DND-41 (cell line): ENCODE measurements at regions not wholly inside any gene's neighbourhood (a gene's known extent, or its start where the extent isn't known, plus 50 kb on each side); places are given as distances from the start of the nearest gene placed in this dataset.

Experiments used
- ATAC-seq: fragments of 200-7000 bp; cut with Tn5 transposase; 3 replicates; pipeline ENCODE4 v1.9.1; 2021; ENCODE audit warnings: low read depth; ENCODE audit not compliant: insufficient read depth
- DNase-seq: peaks from one replicate; pipeline ENCODE4 v3.0.0-alpha.2; 2020
- H2AFZ ChIP-seq: 2 replicates; pipeline ENCODE4 v1.6.0; 2012; ENCODE audit warnings: low read depth, low read length
- H3K27ac ChIP-seq: 2 replicates; pipeline ENCODE4 v1.5.1; 2012; ENCODE audit warnings: low read length, inconsistent platforms
- H3K27me3 ChIP-seq: fragments of 200-600 bp; sonication (generic); 2 replicates; pipeline ENCODE4 v1.6.0; 2012; ENCODE audit warnings: low read length, mild to moderate bottlenecking, inconsistent platforms; ENCODE audit not compliant: insufficient read depth, poor library complexity
- H3K36me3 ChIP-seq: 2 replicates; pipeline ENCODE4 v1.5.1; 2012; ENCODE audit warnings: low read length, inconsistent platforms; ENCODE audit not compliant: insufficient read depth
- H3K4me1 ChIP-seq: 2 replicates; pipeline ENCODE4 v1.5.1; 2012; ENCODE audit warnings: mild to moderate bottlenecking, low read length; ENCODE audit not compliant: insufficient read depth
- H3K4me2 ChIP-seq: 2 replicates; pipeline ENCODE4 v1.6.0; 2012; ENCODE audit warnings: mild to moderate bottlenecking, moderate library complexity, low read length, inconsistent platforms; ENCODE audit not compliant: insufficient read depth
- H3K4me3 ChIP-seq, 2 experiments: fragments of 200-600 bp in 1 of 2; shearing (Covaris generic) in 1 of 2; 2 replicates each; pipeline ENCODE4 v1.5.1; 2012 to 2016; ENCODE audit warnings: inconsistent platforms in 2 of 2, low read length in 2 of 2, mild to moderate bottlenecking in 2 of 2, low read depth in 1 of 2, moderate library complexity in 1 of 2
- H3K79me2 ChIP-seq: 2 replicates; pipeline ENCODE4 v1.6.0; 2012; ENCODE audit warnings: low read length, inconsistent platforms; ENCODE audit not compliant: insufficient read depth
- H3K9ac ChIP-seq: 2 replicates; pipeline ENCODE4 v1.6.0; 2012; ENCODE audit warnings: low read depth, mild to moderate bottlenecking, inconsistent platforms, low read length, moderate library complexity
- H3K9me3 ChIP-seq: 2 replicates; pipeline ENCODE4 v1.5.1; 2012; ENCODE audit warnings: low read length, moderate library complexity, mild to moderate bottlenecking, inconsistent platforms; ENCODE audit not compliant: insufficient read depth, severe bottlenecking
- H4K20me1 ChIP-seq: 2 replicates; pipeline ENCODE4 v1.6.0; 2012; ENCODE audit warnings: low read length; ENCODE audit not compliant: insufficient read depth
- EZH2 ChIP-seq: IDR thresholded peaks from 3 replicates; pipeline ENCODE4 v1.6.1; 2012; ENCODE audit warnings: borderline replicate concordance, low read depth, mild to moderate bottlenecking, moderate library complexity, low read length, inconsistent platforms; ENCODE audit not compliant: severe bottlenecking
- TF ChIP-seq, protein P1 (sequence below): IDR thresholded peaks from 2 replicates; pipeline ENCODE4 v1.5.1; 2012; ENCODE audit warnings: borderline replicate concordance, low read length, moderate library complexity, mild to moderate bottlenecking; ENCODE audit not compliant: poor library complexity, severe bottlenecking; ENCODE audit errors: extremely low read depth

DNA sequence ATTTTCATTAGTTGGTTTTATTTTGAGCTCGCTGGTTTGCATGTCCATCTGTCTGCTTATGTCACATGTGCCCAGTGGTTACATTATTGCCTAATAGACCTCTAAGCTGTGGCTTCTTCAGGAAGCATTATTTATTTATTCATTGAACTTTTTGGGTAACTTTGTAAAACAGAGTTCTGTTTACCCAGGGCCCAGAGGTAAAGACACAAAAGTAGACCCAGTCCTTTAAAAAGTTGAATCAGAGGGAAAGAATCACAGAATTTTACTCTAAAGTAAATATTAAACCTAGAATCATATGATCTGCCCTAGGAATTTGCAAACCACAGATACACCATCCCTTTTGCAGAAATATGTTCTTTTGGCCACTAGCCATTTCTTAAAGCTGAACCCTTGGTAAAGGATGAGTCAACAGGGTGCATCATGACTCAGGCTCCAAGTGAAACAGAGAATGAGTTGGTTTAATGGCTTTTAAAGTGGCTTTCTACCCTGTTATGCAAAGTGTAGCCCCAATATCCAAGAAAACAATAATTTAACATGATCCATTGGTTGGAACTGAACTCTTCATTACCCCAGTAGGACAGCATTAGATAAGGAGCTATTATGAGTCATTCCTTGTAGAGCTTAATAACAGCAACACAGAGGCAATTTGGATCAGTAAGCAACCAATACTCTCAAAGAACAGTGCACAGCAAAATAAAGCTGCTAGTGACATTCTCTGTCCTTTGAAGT lies 236.3 kb downstream of the KCNJ2 start:
- H4K20me1 ChIP-seq = no peaks in the 10 kb centered on the region
- no peak overlapping the region for H3K4me3 ChIP-seq
- H2AFZ ChIP-seq = no peak overlapping the region
- no peaks in the 10 kb centered on the region for H3K4me1 ChIP-seq
- no peaks in the 10 kb centered on the region for H3K9me3 ChIP-seq
- DNase-seq (no peak), ATAC-seq (no peak)
- H3K27me3 ChIP-seq = no peaks in the 10 kb centered on the region
- TF ChIP-seq EZH2 = no peak
- TF ChIP-seq, protein P1, sequence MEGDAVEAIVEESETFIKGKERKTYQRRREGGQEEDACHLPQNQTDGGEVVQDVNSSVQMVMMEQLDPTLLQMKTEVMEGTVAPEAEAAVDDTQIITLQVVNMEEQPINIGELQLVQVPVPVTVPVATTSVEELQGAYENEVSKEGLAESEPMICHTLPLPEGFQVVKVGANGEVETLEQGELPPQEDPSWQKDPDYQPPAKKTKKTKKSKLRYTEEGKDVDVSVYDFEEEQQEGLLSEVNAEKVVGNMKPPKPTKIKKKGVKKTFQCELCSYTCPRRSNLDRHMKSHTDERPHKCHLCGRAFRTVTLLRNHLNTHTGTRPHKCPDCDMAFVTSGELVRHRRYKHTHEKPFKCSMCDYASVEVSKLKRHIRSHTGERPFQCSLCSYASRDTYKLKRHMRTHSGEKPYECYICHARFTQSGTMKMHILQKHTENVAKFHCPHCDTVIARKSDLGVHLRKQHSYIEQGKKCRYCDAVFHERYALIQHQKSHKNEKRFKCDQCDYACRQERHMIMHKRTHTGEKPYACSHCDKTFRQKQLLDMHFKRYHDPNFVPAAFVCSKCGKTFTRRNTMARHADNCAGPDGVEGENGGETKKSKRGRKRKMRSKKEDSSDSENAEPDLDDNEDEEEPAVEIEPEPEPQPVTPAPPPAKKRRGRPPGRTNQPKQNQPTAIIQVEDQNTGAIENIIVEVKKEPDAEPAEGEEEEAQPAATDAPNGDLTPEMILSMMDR = no peak
- H3K9ac ChIP-seq = no peak overlapping the region
- no peaks in the 10 kb centered on the region for H3K36me3 ChIP-seq
- no peak overlapping the region for H3K4me2 ChIP-seq
- no peak overlapping the region for H3K27ac ChIP-seq
- H3K79me2 ChIP-seq = no peaks in the 10 kb centered on the region

DNA sequence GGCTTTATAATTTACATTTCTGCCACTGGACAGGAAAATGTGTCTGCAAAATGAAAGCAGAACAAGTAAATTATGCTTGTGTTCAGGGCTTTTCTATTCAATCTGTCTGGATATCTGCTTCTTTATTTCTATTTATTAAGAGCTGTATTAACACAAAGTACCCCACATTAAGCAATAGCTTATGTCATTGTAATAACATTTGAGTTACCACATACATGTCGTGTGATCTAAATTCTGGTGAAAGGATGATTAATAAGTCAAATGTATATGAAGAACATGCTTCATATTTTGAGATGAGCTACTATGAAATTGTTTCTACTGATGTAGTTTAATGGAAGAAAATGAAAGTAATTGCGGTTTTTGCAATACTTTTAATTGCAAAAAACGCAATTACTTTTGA lies 238.2 kb downstream of the KCNJ2 start:
- ATAC-seq (no peak), DNase-seq (no peak)
- no peaks in the 10 kb centered on the region for H3K4me1 ChIP-seq
- no peaks in the 10 kb centered on the region for H3K27me3 ChIP-seq
- no peak overlapping the region for H3K9ac ChIP-seq
- no peaks in the 10 kb centered on the region for H3K79me2 ChIP-seq
- H3K9me3 ChIP-seq = no peaks in the 10 kb centered on the region
- no peak overlapping the region for H3K4me3 ChIP-seq
- H3K27ac ChIP-seq = no peak overlapping the region
- no peaks in the 10 kb centered on the region for H4K20me1 ChIP-seq
- H2AFZ ChIP-seq = no peak overlapping the region
- no peak overlapping the region for H3K4me2 ChIP-seq
- no peaks in the 10 kb centered on the region for H3K36me3 ChIP-seq
- TF ChIP-seq EZH2 = no peak
- TF ChIP-seq, protein P1 = no peak

DNA sequence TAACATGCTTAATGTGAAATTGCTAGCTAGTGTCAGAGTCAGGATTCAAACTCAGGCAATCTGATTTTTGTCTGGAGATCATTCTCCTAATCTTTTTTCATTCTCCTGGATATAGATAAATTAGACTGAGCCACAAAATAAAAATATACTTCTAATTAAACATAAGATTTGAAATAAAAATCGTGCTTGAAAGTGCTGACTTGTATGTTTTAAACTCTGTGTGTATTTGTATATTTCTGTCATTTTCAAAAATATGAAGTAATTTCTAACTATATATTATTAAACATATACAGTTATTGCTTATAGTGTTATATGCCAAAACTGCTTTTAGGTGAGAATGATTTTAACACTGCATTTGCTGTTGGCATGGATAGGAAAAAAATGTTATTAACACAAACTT lies 239.4 kb downstream of the KCNJ2 start:
- TF ChIP-seq EZH2 = no peak
- TF ChIP-seq, protein P1 = no peak
- Histone ChIP-seq H3K27ac (no peak overlapping the region), H3K79me2 (no peaks in the 10 kb centered on the region), H4K20me1 (no peaks in the 10 kb centered on the region), H3K9me3 (no peaks in the 10 kb centered on the region), H2AFZ (no peak overlapping the region), H3K4me1 (no peaks in the 10 kb centered on the region), H3K27me3 (no peaks in the 10 kb centered on the region), H3K36me3 (no peaks in the 10 kb centered on the region), H3K4me3 (no peak overlapping the region), H3K4me2 (no peak overlapping the region), H3K9ac (no peak overlapping the region)
- DNase-seq (no peak), ATAC-seq (no peak)

DNA sequence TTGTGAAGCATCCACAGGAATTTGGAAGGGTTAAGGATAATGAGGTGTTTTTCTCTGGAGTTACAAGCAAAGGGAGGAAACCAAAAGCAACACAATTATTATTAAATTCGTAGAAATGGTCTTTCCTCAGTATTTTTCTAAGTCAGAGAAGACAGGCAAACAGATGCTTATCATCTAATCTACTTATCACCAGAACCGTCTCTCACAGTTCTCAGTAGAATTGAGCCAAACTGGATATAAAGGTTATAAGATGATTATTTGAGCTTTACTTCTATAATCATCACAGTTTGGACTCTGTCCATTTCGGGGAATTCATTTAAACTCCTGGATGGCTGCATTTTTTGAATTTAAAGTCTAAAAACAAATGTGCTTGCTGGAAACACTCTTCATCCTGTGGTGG lies 245.0 kb downstream of the KCNJ2 start:
- Histone ChIP-seq H3K27me3 (no peaks in the 10 kb centered on the region), H3K36me3 (no peaks in the 10 kb centered on the region), H3K9ac (no peak overlapping the region), H2AFZ (no peak overlapping the region), H3K79me2 (no peaks in the 10 kb centered on the region), H3K4me3 (no peak overlapping the region), H3K9me3 (no peaks in the 10 kb centered on the region), H3K4me1 (no peaks in the 10 kb centered on the region), H3K27ac (no peak overlapping the region), H3K4me2 (no peak overlapping the region), H4K20me1 (no peaks in the 10 kb centered on the region)
- no peak for TF ChIP-seq EZH2
- TF ChIP-seq, protein P1 = no peak
- DNase-seq (no peak), ATAC-seq (no peak)
